Fibroblast of lung (primary cell): ENCODE measurements at regions not wholly inside any gene's neighbourhood (a gene's known extent, or its start where the extent isn't known, plus 50 kb on each side); places are given as distances from the start of the nearest gene placed in this dataset.

Experiments used
- DNase-seq, 2 donors: peaks; one replicate each; pipeline versions ENCODE4 v3.0.0 to v3.0.0-alpha.2; 2010; ENCODE audit warnings: low read depth in 2 of 2
- H2AFZ ChIP-seq: 2 replicates; pipeline ENCODE4 v1.5.1; 2012; ENCODE audit warnings: low read length, control low read depth, inconsistent platforms
- H3K27ac ChIP-seq: 2 replicates; pipeline ENCODE4 v1.5.1; 2011; ENCODE audit warnings: low read length, control low read depth; ENCODE audit not compliant: insufficient read depth
- H3K27me3 ChIP-seq: 2 replicates; pipeline ENCODE4 v1.5.1; 2011; ENCODE audit warnings: mild to moderate bottlenecking, low read length; ENCODE audit not compliant: control insufficient read depth, insufficient read depth
- H3K36me3 ChIP-seq: 2 replicates; pipeline ENCODE4 v1.5.1; 2011; ENCODE audit warnings: low read length; ENCODE audit not compliant: control insufficient read depth, insufficient read depth
- H3K4me1 ChIP-seq: 2 replicates; pipeline ENCODE4 v1.5.1; 2011; ENCODE audit warnings: low read length; ENCODE audit not compliant: control insufficient read depth, insufficient read depth; ENCODE audit errors: extremely low read depth
- H3K4me2 ChIP-seq: 2 replicates; pipeline ENCODE4 v1.5.1; 2011; ENCODE audit warnings: low read length, control low read depth; ENCODE audit not compliant: insufficient read depth; ENCODE audit errors: extremely low read depth
- H3K4me3 ChIP-seq, 4 experiments: fragments of 200-600 bp in 1 of 4; sonication (generic) in 1 of 4; replicated peaks in 1 of 4; 2 replicates each; pipeline ENCODE4 v1.5.1; 2011 to 2016; ENCODE audit warnings: low read length in 4 of 4, low read depth in 3 of 4, mild to moderate bottlenecking in 3 of 4, control low read depth in 2 of 4, inconsistent platforms in 1 of 4, mixed read lengths in 1 of 4; ENCODE audit not compliant: insufficient read depth in 1 of 4; ENCODE audit errors: control extremely low read depth in 1 of 4
- H3K79me2 ChIP-seq: 2 replicates; pipeline ENCODE4 v1.5.1; 2012; ENCODE audit warnings: mild to moderate bottlenecking, low read length, inconsistent platforms; ENCODE audit not compliant: control insufficient read depth, insufficient read depth
- H3K9ac ChIP-seq: 2 replicates; pipeline ENCODE4 v1.5.1; 2011; ENCODE audit warnings: mild to moderate bottlenecking, low read length, control low read depth; ENCODE audit not compliant: insufficient read depth
- H3K9me3 ChIP-seq: 2 replicates; pipeline ENCODE4 v1.5.1; 2012; ENCODE audit warnings: low read depth, low read length; ENCODE audit not compliant: control insufficient read depth, insufficient read depth
- H4K20me1 ChIP-seq: 2 replicates; pipeline ENCODE4 v1.5.1; 2011; ENCODE audit warnings: low read length; ENCODE audit not compliant: control insufficient read depth, insufficient read depth; ENCODE audit errors: extremely low read depth
- EZH2 ChIP-seq: IDR thresholded peaks from 2 replicates; pipeline ENCODE4 v1.5.1; 2012; ENCODE audit warnings: low read length, control low read depth, mild to moderate bottlenecking; ENCODE audit errors: missing control alignments
- TF ChIP-seq, protein P1 (sequence below), 2 donors: IDR thresholded peaks in 1 of 2; conservative IDR thresholded peaks in 1 of 2; 1 replicate in 1 of 2; 2 replicates in 1 of 2; pipeline ENCODE4 v1.5.1; 2011 to 2012; ENCODE audit warnings: low read length in 2 of 2, control low read depth in 1 of 2, inconsistent platforms in 1 of 2, low read depth in 1 of 2, mild to moderate bottlenecking in 1 of 2

GRCh38 chr10:130459011-130459410 is 322.8 kb downstream of the GLRX3 start:
- no peaks in the 10 kb centered on the region for H4K20me1 ChIP-seq
- no peak overlapping the region for H2AFZ ChIP-seq
- H3K4me3 ChIP-seq: no peak overlapping the region
- no peaks in the 10 kb centered on the region for H3K9me3 ChIP-seq
- TF ChIP-seq, protein P1, sequence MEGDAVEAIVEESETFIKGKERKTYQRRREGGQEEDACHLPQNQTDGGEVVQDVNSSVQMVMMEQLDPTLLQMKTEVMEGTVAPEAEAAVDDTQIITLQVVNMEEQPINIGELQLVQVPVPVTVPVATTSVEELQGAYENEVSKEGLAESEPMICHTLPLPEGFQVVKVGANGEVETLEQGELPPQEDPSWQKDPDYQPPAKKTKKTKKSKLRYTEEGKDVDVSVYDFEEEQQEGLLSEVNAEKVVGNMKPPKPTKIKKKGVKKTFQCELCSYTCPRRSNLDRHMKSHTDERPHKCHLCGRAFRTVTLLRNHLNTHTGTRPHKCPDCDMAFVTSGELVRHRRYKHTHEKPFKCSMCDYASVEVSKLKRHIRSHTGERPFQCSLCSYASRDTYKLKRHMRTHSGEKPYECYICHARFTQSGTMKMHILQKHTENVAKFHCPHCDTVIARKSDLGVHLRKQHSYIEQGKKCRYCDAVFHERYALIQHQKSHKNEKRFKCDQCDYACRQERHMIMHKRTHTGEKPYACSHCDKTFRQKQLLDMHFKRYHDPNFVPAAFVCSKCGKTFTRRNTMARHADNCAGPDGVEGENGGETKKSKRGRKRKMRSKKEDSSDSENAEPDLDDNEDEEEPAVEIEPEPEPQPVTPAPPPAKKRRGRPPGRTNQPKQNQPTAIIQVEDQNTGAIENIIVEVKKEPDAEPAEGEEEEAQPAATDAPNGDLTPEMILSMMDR (conservative IDR thresholded peaks at IDR 0.05 in 1 of 2, IDR thresholded peaks at IDR 0.05 in 1 of 2; ENCODE audit: low read depth in 1 of 2, low read length in 2 of 2): no peak
- no peak for TF ChIP-seq EZH2
- H3K9ac ChIP-seq: no peak overlapping the region
- H3K27ac ChIP-seq: no peak overlapping the region
- H3K36me3 ChIP-seq: no peaks in the 10 kb centered on the region
- no peak for DNase-seq
- H3K27me3 ChIP-seq: no peaks in the 10 kb centered on the region
- H3K79me2 ChIP-seq: no peaks in the 10 kb centered on the region
- no peak overlapping the region for H3K4me2 ChIP-seq
- H3K4me1 ChIP-seq: no peaks in the 10 kb centered on the region

DNA sequence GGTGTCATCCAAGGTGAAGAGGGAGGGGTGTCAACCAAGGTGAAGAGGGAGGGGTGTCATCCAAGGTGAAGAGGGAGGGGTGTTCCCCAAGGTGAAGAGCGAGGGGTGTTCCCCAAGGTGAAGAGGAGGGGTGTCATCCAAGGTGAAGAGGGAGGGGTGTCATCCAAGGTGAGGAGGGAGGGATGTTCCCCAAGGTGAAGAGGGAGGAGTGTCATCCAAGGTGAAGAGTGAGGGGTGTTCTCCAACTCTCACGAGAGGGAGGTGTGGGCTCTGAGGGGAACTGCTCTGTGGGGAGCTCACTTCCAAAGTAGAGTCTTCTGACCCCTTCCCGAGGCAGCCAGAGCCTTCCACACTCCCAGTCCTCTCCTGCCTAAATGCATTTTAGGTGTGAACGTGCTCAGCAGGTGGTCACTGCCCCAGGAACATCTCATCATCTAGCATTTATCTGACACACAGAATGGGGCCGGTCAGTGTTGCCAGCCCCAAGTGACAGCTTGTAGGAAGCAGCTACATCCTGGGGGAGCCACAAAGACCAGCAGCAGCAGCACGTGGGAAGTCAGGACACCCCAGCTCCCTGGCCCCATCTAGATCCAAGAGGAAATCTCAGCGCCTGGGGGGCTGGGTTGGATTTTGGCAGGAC is 323.8 kb downstream of the GLRX3 start:
- no peaks in the 10 kb centered on the region for H3K4me1 ChIP-seq
- no peak overlapping the region for H3K27ac ChIP-seq
- H3K79me2 ChIP-seq: no peaks in the 10 kb centered on the region
- no peaks in the 10 kb centered on the region for H4K20me1 ChIP-seq
- H2AFZ ChIP-seq: no peak overlapping the region
- H3K4me3 ChIP-seq: no peak overlapping the region
- H3K36me3 ChIP-seq: no peaks in the 10 kb centered on the region
- no peaks in the 10 kb centered on the region for H3K9me3 ChIP-seq
- H3K9ac ChIP-seq: no peak overlapping the region
- TF ChIP-seq EZH2: no peak
- TF ChIP-seq, protein P1 (conservative IDR thresholded peaks at IDR 0.05 in 1 of 2, IDR thresholded peaks at IDR 0.05 in 1 of 2; ENCODE audit: low read depth in 1 of 2, low read length in 2 of 2): no peak
- DNase-seq: no peak
- H3K4me2 ChIP-seq: no peak overlapping the region
- no peaks in the 10 kb centered on the region for H3K27me3 ChIP-seq

GRCh38 chr10:130461631-130462030 is 325.4 kb downstream of the GLRX3 start:
- Histone ChIP-seq H3K27me3 (no peaks in the 10 kb centered on the region), H3K9me3 (no peaks in the 10 kb centered on the region), H3K4me3 (no peak overlapping the region)

More at GRCh38 chr10:130461631-130462030, 325.4 kb downstream of the GLRX3 start:
- H2AFZ ChIP-seq: no peak overlapping the region
- TF ChIP-seq EZH2: no peak
- TF ChIP-seq, protein P1 (conservative IDR thresholded peaks at IDR 0.05 in 1 of 2, IDR thresholded peaks at IDR 0.05 in 1 of 2; ENCODE audit: low read depth in 1 of 2, low read length in 2 of 2): no peak
- H3K27ac ChIP-seq: no peak overlapping the region
- H3K9ac ChIP-seq: no peak overlapping the region
- no peak overlapping the region for H3K4me2 ChIP-seq
- H3K79me2 ChIP-seq: no peaks in the 10 kb centered on the region
- no peaks in the 10 kb centered on the region for H3K4me1 ChIP-seq
- no peaks in the 10 kb centered on the region for H4K20me1 ChIP-seq
- H3K36me3 ChIP-seq: no peaks in the 10 kb centered on the region
- no peak for DNase-seq
